Parathyroid adenoma (tissue), 2 donors: ENCODE measurements at regions not wholly inside any gene's neighbourhood (a gene's known extent, or its start where the extent isn't known, plus 50 kb on each side); places are given as distances from the start of the nearest gene placed in this dataset.

ENCODE experiments used
- H2AFZ ChIP-seq: fragments of 300-600 bp; sonication (generic); one replicate; pipeline ENCODE4 v1.7.0; 2017; ENCODE audit warnings: antibody characterized with exemption, mild to moderate bottlenecking
- H3K27ac ChIP-seq: fragments of 300-600 bp; sonication (generic); one replicate; pipeline ENCODE4 v1.7.0; 2017
- H3K27me3 ChIP-seq: fragments of 300-600 bp; sonication (generic); one replicate; pipeline ENCODE4 v1.7.0; 2017; ENCODE audit warnings: low read length; ENCODE audit not compliant: control insufficient read depth, insufficient read depth
- H3K36me3 ChIP-seq: fragments of 300-600 bp; sonication (generic); one replicate; pipeline ENCODE4 v1.7.0; 2017; ENCODE audit warnings: low read length; ENCODE audit not compliant: control insufficient read depth, insufficient read depth
- H3K4me1 ChIP-seq: fragments of 300-600 bp; sonication (generic); one replicate; pipeline ENCODE4 v1.7.0; 2017; ENCODE audit warnings: control low read depth
- H3K4me2 ChIP-seq: fragments of 300-600 bp; sonication (generic); one replicate; pipeline ENCODE4 v1.7.0; 2017; ENCODE audit warnings: low read length
- H3K4me3 ChIP-seq: fragments of 300-600 bp; sonication (generic); one replicate; pipeline ENCODE4 v1.7.0; 2017; ENCODE audit warnings: low read depth, low read length
- H3K79me2 ChIP-seq: fragments of 300-600 bp; sonication (generic); one replicate; pipeline ENCODE4 v1.7.0; 2017; ENCODE audit warnings: control low read depth
- H3K9ac ChIP-seq: fragments of 300-600 bp; sonication (generic); one replicate; pipeline ENCODE4 v1.7.0; 2017; ENCODE audit warnings: mild to moderate bottlenecking
- H3K9me3 ChIP-seq: fragments of 300-600 bp; sonication (generic); one replicate; pipeline ENCODE4 v1.7.0; 2017; ENCODE audit warnings: low read length; ENCODE audit not compliant: control insufficient read depth
- TF ChIP-seq, protein P1 (sequence below): fragments of 300-600 bp; sonication (generic); IDR thresholded peaks from one replicate; pipeline ENCODE4 v1.7.0; 2017; ENCODE audit warnings: antibody characterized with exemption, mild to moderate bottlenecking
- donor health status: primary hyperparathyroidism.

DNA sequence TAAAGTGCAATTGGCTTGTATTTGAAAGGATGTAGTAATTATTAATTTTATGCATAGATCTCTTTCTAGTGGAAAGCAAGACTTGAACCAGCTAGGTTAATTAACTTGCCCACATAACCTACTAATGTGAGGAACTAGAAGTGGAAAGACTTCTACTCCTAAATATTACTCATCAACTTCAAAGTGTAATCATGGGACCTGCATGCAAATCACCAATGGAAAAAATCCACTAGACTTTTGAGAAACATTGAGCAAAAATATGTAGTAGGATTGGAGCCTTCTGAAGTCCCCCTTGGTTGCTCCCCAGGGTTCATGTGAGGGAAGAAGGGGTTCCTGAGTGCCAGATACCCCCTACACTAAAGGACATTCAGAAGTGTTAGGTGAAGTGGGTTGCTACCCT is 240.2 kb downstream of the PTEN start:
- no peaks in the 10 kb centered on the region for H3K9me3 ChIP-seq
- H3K79me2 ChIP-seq: no peaks in the 10 kb centered on the region
- no peak overlapping the region for H3K27ac ChIP-seq
- H3K27me3 ChIP-seq: no peaks in the 10 kb centered on the region
- H2AFZ ChIP-seq: no peak overlapping the region
- H3K4me1 ChIP-seq: no peaks in the 10 kb centered on the region
- TF ChIP-seq, protein P1, sequence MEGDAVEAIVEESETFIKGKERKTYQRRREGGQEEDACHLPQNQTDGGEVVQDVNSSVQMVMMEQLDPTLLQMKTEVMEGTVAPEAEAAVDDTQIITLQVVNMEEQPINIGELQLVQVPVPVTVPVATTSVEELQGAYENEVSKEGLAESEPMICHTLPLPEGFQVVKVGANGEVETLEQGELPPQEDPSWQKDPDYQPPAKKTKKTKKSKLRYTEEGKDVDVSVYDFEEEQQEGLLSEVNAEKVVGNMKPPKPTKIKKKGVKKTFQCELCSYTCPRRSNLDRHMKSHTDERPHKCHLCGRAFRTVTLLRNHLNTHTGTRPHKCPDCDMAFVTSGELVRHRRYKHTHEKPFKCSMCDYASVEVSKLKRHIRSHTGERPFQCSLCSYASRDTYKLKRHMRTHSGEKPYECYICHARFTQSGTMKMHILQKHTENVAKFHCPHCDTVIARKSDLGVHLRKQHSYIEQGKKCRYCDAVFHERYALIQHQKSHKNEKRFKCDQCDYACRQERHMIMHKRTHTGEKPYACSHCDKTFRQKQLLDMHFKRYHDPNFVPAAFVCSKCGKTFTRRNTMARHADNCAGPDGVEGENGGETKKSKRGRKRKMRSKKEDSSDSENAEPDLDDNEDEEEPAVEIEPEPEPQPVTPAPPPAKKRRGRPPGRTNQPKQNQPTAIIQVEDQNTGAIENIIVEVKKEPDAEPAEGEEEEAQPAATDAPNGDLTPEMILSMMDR: no peak
- H3K9ac ChIP-seq: no peak overlapping the region
- H3K4me2 ChIP-seq: no peak overlapping the region
- no peaks in the 10 kb centered on the region for H3K36me3 ChIP-seq
- no peak overlapping the region for H3K4me3 ChIP-seq

DNA sequence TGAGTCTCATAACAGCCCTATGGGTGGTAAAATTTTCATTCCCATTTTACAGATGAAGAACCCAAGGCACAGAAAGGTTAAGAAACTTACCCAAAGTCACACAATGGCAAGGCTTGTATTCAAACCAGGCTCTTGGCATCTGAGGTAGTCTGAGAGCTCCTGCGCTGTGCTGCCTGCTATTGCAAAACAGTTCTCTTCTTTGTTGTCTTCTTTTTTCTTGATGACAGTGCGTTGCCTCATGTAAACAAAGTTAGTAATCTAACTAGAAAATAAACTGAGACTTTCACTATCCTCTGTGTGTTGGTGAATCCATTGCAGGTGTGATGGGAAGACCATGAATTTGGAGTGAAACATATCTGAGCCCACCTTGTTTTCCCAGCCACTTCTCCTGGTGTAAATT is 240.8 kb downstream of the PTEN start:
- no peaks in the 10 kb centered on the region for H3K79me2 ChIP-seq
- H3K9me3 ChIP-seq: no peaks in the 10 kb centered on the region
- TF ChIP-seq, protein P1: no peak
- H3K9ac ChIP-seq: no peak overlapping the region
- no peak overlapping the region for H3K27ac ChIP-seq
- no peaks in the 10 kb centered on the region for H3K4me1 ChIP-seq
- H3K4me3 ChIP-seq: no peak overlapping the region
- H3K4me2 ChIP-seq: no peak overlapping the region
- H3K36me3 ChIP-seq: no peaks in the 10 kb centered on the region
- no peak overlapping the region for H2AFZ ChIP-seq
- no peaks in the 10 kb centered on the region for H3K27me3 ChIP-seq

DNA sequence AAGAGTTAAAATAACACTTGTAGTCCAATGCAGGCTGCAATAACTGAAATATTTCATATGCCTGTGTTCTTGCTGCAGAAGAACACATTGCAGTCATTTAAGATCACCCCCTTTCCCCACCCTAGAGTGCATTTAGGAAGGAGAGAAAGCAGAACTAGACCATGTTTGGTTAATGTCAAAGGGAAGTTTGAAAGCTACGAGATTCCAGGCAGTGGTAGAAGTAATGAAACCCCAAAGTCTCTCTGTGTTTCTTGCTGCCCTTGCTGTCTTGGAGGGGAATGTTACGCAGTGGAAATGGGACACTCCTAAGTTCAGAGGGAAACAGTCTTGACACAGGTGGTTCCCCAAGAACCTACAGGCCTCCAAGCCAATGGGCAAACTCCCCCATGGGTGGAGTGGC is 242.9 kb downstream of the PTEN start:
- no peak overlapping the region for H3K4me2 ChIP-seq
- no peaks in the 10 kb centered on the region for H3K27me3 ChIP-seq
- no peak overlapping the region for H3K9ac ChIP-seq
- no peak overlapping the region for H3K4me3 ChIP-seq
- H3K27ac ChIP-seq: no peak overlapping the region
- H3K36me3 ChIP-seq: no peaks in the 10 kb centered on the region
- no peaks in the 10 kb centered on the region for H3K4me1 ChIP-seq
- H3K79me2 ChIP-seq: no peaks in the 10 kb centered on the region
- TF ChIP-seq, protein P1: no peak
- H2AFZ ChIP-seq: no peak overlapping the region
- H3K9me3 ChIP-seq: no peaks in the 10 kb centered on the region

DNA sequence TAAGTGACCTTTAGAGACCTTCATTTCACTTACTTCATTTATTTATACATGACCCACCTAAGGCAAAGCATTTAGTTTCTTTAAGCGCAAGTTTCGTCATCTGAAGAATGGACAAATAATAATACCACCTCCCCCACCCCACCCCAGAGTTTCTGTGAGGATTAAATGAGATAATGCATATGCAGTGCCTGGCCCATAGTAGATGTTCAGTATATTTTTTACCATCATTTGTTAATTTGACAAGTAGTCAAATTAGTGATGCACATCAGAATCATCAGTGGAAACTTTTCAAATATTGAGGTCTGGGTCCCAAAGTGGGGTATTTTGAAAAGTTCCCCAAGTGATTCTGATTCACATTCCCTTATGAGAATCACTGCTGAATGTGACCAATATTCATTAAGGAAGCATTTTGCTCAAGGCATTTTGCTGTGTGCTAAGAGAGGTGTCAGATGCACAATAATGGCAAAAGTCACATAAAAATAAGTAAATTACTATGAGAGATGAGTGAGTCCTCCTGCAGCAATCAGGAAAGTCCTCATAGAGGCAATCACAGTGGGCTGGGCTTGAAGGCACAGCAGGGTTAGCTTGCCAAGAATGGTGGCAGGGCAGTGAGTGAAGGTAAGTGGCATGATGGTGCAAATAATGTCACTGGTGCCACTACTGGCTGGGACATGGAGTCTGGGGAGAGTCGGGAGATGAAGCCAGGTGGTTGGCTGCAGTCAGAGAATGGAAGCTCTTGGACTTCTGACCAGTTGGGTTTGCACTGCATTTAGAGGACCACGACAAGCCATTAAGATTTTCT is 244.1 kb downstream of the PTEN start:
- Histone ChIP-seq H3K9ac (no peak overlapping the region), H3K9me3 (no peaks in the 10 kb centered on the region), H3K36me3 (no peaks in the 10 kb centered on the region), H3K4me1 (no peaks in the 10 kb centered on the region), H3K4me2 (no peak overlapping the region), H3K27me3 (no peaks in the 10 kb centered on the region), H2AFZ (no peak overlapping the region), H3K4me3 (no peak overlapping the region), H3K79me2 (no peaks in the 10 kb centered on the region), H3K27ac (no peak overlapping the region)
- TF ChIP-seq, protein P1: no peak

DNA sequence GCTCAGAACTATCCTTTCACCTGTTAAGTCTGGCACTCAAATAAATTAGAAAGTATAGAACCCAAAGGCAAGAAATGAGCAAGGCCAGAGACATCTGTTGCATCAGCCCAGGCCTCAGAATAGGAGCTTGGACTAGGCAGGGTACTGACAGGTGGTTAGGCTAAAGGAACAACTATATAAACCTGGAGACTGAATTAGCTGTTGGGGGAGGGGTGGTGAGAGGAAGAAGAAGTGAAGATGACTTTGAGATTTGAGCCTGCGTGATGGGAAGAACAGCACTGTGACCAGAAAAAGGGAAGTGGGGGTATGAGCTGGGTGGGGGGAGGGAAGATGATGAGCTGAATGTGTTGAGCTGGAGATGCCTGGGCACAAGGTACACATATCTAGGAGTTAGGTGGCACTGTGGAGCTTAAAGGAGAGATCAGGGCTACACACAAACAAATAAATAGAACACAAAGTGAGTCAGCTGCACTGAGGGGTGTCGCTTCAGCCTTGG is 244.7 kb downstream of the PTEN start:
- no peaks in the 10 kb centered on the region for H3K79me2 ChIP-seq
- H3K4me2 ChIP-seq: no peak overlapping the region
- H3K4me3 ChIP-seq: no peak overlapping the region
- no peak overlapping the region for H2AFZ ChIP-seq
- no peaks in the 10 kb centered on the region for H3K27me3 ChIP-seq
- H3K27ac ChIP-seq: no peak overlapping the region
- no peaks in the 10 kb centered on the region for H3K4me1 ChIP-seq
- no peaks in the 10 kb centered on the region for H3K9me3 ChIP-seq
- H3K36me3 ChIP-seq: no peaks in the 10 kb centered on the region
- TF ChIP-seq, protein P1: no peak
- no peak overlapping the region for H3K9ac ChIP-seq
